ENCODE measurements at regions not wholly inside any gene's neighbourhood (a gene's known extent, or its start where the extent isn't known, plus 50 kb on each side); places are given as distances from the start of the nearest gene placed in this dataset.

DNA sequence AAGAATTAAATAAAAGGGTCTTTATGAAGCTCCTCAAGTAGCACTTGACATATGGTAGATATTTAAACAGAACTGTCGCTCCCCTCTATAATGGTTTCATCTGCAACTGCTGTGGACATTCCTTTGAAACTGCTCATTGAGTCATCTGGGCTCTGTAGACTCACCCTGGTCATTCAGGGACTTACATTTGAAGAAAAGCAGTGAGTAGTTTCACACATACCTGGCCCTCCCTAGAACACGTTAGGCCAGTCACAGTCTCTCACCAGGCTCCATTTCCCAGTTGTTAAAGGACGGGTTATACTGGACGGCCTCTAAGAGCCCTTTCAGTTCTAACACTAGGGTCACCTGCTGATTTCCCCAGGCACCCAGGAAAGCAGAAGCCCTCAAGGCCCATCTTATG is 217.0 kb downstream of the BCL11B start:
- no peak for TF ChIP-seq CTCF (IDR thresholded peaks at IDR 0.05; ENCODE audit: poor library complexity)
- no peak for TF ChIP-seq EZH2 (IDR thresholded peaks at IDR 0.05; ENCODE audit: borderline replicate concordance)
